ENCODE measurements at regions not wholly inside any gene's neighbourhood (a gene's known extent, or its start where the extent isn't known, plus 50 kb on each side); places are given as distances from the start of the nearest gene placed in this dataset.

DNA sequence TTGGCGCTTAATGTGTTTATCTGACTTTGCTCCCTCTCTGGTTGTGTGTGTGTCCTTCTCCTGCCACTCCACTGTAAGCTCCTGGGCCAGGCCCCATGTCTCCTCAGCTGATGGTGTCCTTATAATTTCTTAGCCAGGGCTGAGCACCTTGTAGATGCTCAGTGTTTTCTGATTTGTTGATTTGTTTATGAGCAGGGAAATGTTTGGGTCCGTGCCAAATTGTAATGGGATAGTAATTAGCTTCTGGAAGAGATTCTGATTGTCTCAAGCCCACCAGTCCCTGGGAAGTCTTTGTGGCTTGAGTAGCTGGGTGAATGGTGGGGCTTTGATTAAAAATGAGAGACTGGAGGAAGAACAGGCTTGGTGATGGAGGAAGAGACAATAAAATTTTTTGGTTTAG, 270.5 kb downstream of the MYCN start:
- Histone ChIP-seq H3K4me1 (ENCODE audit: insufficient read depth, low read length) (no peaks in the 10 kb centered on the region), H3K9me3 (ENCODE audit: insufficient read depth, low read depth, low read length) (peaks cover 17% of the 10 kb centered on the region; the same call in 1 of the 2 replicates), H3K4me3 (ENCODE audit: low read length) (no peak overlapping the region), H3K36me3 (ENCODE audit: insufficient read depth, low read length) (no peaks in the 10 kb centered on the region), H3K27ac (ENCODE audit: low read depth, low read length) (no peak overlapping the region), H3K27me3 (ENCODE audit: insufficient read depth, low read length) (no peaks in the 10 kb centered on the region), H3K9ac (ENCODE audit: low read depth, low read length) (no peak overlapping the region)
- WGBS = 96% methylated on average over 2 of the region's 2 CpGs

DNA sequence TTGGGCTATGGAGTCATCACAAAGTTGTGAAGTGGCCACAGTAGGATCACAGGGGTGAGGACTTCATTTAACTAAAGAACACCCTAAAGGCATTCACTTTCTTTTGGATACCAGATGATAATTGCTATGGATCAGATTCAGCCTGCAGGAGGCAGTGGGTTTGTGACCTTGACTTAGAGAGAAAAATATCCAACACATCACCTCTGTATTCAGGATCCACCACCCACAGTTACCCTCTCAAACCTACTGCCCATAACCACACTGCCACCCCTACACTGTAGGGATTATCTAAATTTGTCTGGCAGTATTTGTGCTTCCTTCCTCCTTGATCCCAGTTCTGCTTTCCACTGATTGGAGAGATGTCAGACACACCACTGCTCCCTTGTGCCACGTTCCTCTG, 269.4 kb downstream of the MYCN start:
- 92% methylated on average over 1 of the region's 1 CpG for WGBS
- no peaks in the 10 kb centered on the region for H3K36me3 ChIP-seq (ENCODE audit: insufficient read depth, low read length)
- H3K9ac ChIP-seq (ENCODE audit: low read depth, low read length) = no peak overlapping the region
- H3K27me3 ChIP-seq (ENCODE audit: insufficient read depth, low read length) = no peaks in the 10 kb centered on the region
- H3K4me3 ChIP-seq (ENCODE audit: low read length) = no peak overlapping the region
- no peaks in the 10 kb centered on the region for H3K4me1 ChIP-seq (ENCODE audit: insufficient read depth, low read length)
- peaks cover 17% of the 10 kb centered on the region; the same call in 1 of the 2 replicates for H3K9me3 ChIP-seq (ENCODE audit: insufficient read depth, low read depth, low read length)
- no peak overlapping the region for H3K27ac ChIP-seq (ENCODE audit: low read depth, low read length)

DNA sequence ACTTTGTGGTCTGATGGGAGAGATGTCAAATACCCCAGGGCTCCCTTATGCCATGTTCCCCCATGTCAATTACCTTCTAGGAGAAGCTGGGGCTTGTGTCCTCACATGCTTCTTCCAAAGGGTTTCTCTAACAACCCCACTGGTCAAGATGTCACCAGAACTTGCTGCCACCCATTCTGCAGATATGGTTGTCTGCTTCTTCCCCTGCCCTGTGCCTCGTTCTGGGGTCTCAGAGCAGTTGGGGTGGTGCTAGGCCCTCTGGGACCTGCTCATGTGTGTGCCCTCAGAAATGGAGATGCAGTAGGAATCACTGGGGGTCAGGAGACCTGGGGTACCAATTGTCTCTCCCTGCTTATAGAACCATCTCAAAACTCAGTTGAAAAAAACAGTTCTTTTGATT, 268.6 kb downstream of the MYCN start:
- Histone ChIP-seq H3K9ac (ENCODE audit: low read depth, low read length) (no peak overlapping the region), H3K4me1 (ENCODE audit: insufficient read depth, low read length) (no peaks in the 10 kb centered on the region), H3K27me3 (ENCODE audit: insufficient read depth, low read length) (no peaks in the 10 kb centered on the region), H3K4me3 (ENCODE audit: low read length) (no peak overlapping the region), H3K9me3 (ENCODE audit: insufficient read depth, low read depth, low read length) (peaks cover 17% of the 10 kb centered on the region; the same call in 1 of the 2 replicates), H3K27ac (ENCODE audit: low read depth, low read length) (no peak overlapping the region), H3K36me3 (ENCODE audit: insufficient read depth, low read length) (no peaks in the 10 kb centered on the region)
- WGBS = 90% methylated on average over 1 of the region's 1 CpG

DNA sequence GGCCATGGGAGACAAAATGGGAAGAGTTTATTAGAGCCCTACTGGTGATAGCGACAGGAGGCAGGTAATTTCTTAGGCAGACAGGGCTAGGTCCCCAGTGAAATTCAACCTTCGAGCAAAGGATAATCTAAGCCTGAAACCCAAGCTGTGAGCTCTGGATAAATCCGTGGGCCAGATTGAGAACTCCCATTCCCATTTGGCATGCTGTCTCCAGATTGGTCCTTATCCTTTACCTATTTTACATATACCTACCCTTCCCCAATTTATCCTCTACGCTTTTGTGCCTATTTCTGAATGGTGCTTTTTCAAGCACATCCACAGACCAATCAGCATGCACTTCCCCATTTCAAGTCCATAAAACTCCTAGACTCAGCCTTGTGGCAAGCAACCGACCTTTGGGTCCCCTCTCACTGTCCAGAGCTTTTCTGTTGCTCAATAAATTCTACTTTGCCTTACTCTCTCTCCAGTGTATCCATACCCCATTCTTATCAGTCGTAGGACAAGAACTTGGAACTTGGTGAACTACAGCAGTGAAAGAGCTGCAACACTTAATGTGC, 268.0 kb downstream of the MYCN start:
- WGBS = 78% methylated on average over 5 of the region's 6 CpGs
- H3K4me3 ChIP-seq (ENCODE audit: low read length) = no peak overlapping the region

DNA sequence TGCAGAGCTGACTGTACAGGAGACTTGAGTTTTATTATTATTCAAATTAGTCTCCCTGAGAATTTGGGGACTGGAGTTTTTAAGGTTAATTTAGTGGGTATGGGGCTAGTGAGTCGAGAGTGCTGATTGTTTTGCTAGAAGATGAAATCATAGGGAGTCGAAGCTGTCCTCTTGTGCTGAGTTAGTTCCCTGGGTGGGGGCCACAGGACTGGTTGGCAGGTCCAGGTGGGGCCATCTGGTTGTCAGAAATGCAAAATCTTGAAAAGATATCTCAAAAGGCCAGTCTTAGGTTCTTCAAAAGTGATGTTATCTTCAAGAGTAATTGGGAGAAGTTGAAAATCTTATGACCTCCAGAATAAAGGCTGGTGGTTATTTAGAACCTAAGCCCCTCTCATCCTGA, 267.3 kb downstream of the MYCN start:
- Histone ChIP-seq H3K27me3 (ENCODE audit: insufficient read depth, low read length) (no peaks in the 10 kb centered on the region), H3K4me1 (ENCODE audit: insufficient read depth, low read length) (no peaks in the 10 kb centered on the region), H3K9me3 (ENCODE audit: insufficient read depth, low read depth, low read length) (peaks cover 17% of the 10 kb centered on the region; the same call in 1 of the 2 replicates), H3K4me3 (ENCODE audit: low read length) (no peak overlapping the region), H3K36me3 (ENCODE audit: insufficient read depth, low read length) (no peaks in the 10 kb centered on the region), H3K9ac (ENCODE audit: low read depth, low read length) (no peak overlapping the region), H3K27ac (ENCODE audit: low read depth, low read length) (no peak overlapping the region)
- WGBS = 89% methylated on average over 2 of the region's 2 CpGs

More for the DNA sequence above, 268.0 kb downstream of the MYCN start:
- no peaks in the 10 kb centered on the region for H3K27me3 ChIP-seq (ENCODE audit: insufficient read depth, low read length)
- no peaks in the 10 kb centered on the region for H3K36me3 ChIP-seq (ENCODE audit: insufficient read depth, low read length)
- no peaks in the 10 kb centered on the region for H3K4me1 ChIP-seq (ENCODE audit: insufficient read depth, low read length)
- H3K9me3 ChIP-seq (ENCODE audit: insufficient read depth, low read depth, low read length) = peaks cover 17% of the 10 kb centered on the region; the same call in 1 of the 2 replicates
- H3K27ac ChIP-seq (ENCODE audit: low read depth, low read length) = no peak overlapping the region
- no peak overlapping the region for H3K9ac ChIP-seq (ENCODE audit: low read depth, low read length)

DNA sequence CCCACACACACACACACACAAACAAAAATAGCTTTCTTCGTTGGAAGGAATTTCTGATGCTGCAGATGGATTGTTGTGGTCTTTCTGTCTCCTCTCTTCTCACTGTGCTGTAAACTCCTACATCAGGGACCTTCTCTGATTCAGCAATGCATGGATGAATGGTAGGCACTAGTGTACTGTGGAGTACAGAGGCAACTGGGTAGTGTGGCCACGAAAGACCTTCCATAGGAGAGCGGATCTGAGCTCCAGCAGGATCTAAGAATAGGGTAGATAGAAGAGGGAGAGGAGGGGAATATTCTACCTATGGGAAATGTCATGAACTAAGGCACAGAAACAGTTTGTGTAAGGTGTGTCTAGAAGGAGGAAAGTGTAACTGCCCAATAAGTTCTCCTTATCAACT, 266.8 kb downstream of the MYCN start:
- Histone ChIP-seq H3K4me1 (ENCODE audit: insufficient read depth, low read length) (no peaks in the 10 kb centered on the region), H3K27ac (ENCODE audit: low read depth, low read length) (no peak overlapping the region), H3K9ac (ENCODE audit: low read depth, low read length) (no peak overlapping the region), H3K9me3 (ENCODE audit: insufficient read depth, low read depth, low read length) (peaks cover 17% of the 10 kb centered on the region; the same call in 1 of the 2 replicates), H3K4me3 (ENCODE audit: low read length) (no peak overlapping the region), H3K36me3 (ENCODE audit: insufficient read depth, low read length) (no peaks in the 10 kb centered on the region), H3K27me3 (ENCODE audit: insufficient read depth, low read length) (no peaks in the 10 kb centered on the region)
- 87% methylated on average over 2 of the region's 3 CpGs for WGBS

DNA sequence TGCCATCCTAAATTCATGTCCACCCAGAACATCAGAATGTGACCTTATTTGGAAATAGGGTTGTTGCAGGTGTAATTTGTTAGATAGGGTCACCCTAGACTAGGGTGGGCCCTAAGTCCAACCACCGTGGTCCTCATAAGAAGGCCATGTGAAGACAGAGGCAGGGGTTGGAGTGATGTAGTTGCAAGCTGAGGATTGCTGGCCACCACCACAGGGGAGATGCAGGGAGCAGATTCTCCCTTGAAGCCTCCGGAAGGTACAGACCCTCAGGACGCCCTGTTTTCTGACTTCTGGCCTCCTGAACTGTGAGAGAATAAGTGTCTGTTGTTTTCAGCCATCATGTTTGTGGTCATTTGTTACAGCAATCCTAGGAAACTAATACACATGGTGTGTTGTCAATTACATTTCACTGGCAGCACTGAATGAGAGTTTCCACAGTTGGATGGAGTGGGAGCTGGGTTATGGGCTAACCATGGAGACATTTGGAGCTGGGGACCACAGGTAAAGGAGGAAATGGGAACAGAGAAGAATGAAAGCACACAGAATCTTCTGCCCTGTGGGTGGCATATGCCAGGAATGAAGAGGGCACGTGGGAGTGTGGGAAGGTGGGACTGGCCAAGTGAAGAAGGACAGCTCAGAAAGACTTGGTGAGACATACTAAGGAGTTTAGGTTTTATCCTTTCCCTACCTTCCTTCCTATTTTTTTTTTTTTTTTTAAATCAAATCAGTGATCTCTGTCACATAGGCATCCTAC, 266.0 kb downstream of the MYCN start:
- Histone ChIP-seq H3K9ac (ENCODE audit: low read depth, low read length) (no peak overlapping the region), H3K9me3 (ENCODE audit: insufficient read depth, low read depth, low read length) (peaks cover 16% of the 10 kb centered on the region; the same call in 1 of the 2 replicates), H3K4me1 (ENCODE audit: insufficient read depth, low read length) (no peaks in the 10 kb centered on the region), H3K4me3 (ENCODE audit: low read length) (no peak overlapping the region), H3K36me3 (ENCODE audit: insufficient read depth, low read length) (no peaks in the 10 kb centered on the region), H3K27me3 (ENCODE audit: insufficient read depth, low read length) (no peaks in the 10 kb centered on the region), H3K27ac (ENCODE audit: low read depth, low read length) (no peak overlapping the region)
- WGBS = 70% methylated on average over 4 of the region's 4 CpGs

DNA sequence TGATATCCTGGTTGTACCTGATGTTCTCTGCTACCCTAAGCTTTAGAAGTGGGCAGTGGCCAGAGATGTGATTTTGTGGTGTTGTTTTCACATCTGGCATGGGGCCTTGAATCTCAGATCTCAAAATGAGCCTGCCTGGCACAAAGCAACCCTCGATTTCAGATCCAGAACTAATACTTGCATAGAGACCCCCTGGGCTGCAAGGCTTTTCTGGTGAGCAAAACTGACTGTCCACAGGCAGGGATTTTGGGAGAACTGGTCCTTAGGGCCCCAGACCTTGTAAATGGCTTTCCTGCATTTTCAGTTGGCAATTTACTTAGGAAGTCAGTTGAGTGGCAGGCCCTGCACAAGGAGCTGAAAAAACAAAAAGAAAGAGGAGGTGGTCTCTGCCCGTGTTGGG, 265.3 kb downstream of the MYCN start:
- H3K4me1 ChIP-seq (ENCODE audit: insufficient read depth, low read length) = no peaks in the 10 kb centered on the region
- no peak overlapping the region for H3K27ac ChIP-seq (ENCODE audit: low read depth, low read length)
- 90% methylated on average over 2 of the region's 2 CpGs for WGBS
- no peak overlapping the region for H3K9ac ChIP-seq (ENCODE audit: low read depth, low read length)
- no peaks in the 10 kb centered on the region for H3K36me3 ChIP-seq (ENCODE audit: insufficient read depth, low read length)
- H3K4me3 ChIP-seq (ENCODE audit: low read length) = no peak overlapping the region
- H3K9me3 ChIP-seq (ENCODE audit: insufficient read depth, low read depth, low read length) = peaks cover 13% of the 10 kb centered on the region; the same call in 1 of the 2 replicates
- H3K27me3 ChIP-seq (ENCODE audit: insufficient read depth, low read length) = no peaks in the 10 kb centered on the region

DNA sequence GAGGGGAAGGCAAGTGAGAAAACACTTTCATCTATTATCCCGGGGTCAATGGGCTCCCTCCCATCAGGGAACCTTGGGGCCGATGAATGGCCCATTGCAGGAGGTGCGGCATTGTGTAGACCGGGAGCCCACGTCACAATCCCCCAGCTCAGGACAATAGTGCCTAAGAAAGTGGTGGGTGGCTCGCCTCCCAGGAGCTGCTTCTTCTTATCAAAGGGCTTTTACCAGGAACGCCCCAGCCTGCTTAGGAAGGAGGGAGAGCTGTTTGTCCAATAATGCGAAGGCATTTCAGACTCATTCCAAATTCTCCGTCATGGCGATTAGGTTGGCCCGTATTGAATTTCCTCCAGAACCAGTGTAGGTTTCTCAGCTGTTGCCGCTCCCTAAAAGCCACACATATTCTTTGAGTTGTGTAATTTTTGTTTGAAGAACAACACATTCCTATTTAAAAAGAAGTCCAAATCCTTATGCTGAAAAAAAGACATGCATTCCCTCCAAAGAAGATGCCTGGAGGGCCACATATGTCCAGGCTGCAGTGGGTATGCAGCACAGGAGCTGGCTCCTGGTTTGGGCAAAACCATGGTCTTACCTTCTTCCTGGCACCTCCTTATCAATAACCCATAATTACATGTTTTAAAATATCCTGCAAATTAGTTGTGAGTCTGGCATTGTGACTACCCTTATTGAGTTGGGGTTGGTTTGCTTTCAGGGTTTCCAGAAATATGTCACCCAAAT, 264.7 kb downstream of the MYCN start:
- no peaks in the 10 kb centered on the region for H3K4me1 ChIP-seq (ENCODE audit: insufficient read depth, low read length)
- H3K9me3 ChIP-seq (ENCODE audit: insufficient read depth, low read depth, low read length) = peaks cover 13% of the 10 kb centered on the region; the same call in 1 of the 2 replicates
- no peaks in the 10 kb centered on the region for H3K36me3 ChIP-seq (ENCODE audit: insufficient read depth, low read length)
- H3K9ac ChIP-seq (ENCODE audit: low read depth, low read length) = no peak overlapping the region
- H3K27ac ChIP-seq (ENCODE audit: low read depth, low read length) = no peak overlapping the region
- WGBS = 83% methylated on average over 12 of the region's 12 CpGs
- no peaks in the 10 kb centered on the region for H3K27me3 ChIP-seq (ENCODE audit: insufficient read depth, low read length)
- H3K4me3 ChIP-seq (ENCODE audit: low read length) = no peak overlapping the region

DNA sequence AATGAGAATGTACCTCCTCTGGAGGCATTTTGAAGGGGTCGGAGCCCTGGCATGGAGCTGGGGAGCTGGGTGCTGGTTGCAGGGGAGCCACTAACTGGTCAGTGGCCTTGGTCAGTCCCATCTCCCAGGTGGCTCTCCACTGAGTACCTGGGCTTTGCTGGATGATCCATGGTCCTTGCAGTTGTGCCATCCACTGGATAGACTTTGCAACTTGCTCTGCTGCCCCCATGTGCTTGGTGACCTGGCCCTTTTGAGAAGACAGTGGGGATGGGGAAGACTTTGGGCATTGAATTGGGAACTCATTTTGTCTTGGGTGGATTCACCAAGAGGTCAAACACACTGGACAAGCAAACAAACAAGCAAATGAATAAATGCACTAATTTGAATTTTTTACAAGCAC, 263.9 kb downstream of the MYCN start:
- 98% methylated on average over 1 of the region's 1 CpG for WGBS
- H3K36me3 ChIP-seq (ENCODE audit: insufficient read depth, low read length) = no peaks in the 10 kb centered on the region

DNA sequence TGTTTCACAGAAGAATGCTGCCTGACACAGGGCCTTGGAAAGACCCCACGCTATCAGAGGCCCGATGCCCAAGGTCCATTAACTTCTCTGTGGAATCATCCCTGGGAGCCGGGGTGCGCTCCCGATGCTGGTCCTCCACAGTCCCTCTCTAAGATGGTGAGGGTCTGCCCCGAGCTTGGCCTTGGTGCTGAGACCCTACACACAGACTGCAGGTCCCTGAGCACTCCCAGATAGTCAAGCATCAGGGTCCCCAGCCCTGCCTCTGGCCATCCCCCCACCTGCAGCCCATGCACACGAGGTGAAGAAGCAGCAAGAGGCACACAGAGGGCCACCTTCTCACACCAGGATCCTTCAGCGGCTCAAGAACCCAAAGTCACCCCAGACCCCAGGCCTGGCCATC, 263.3 kb downstream of the MYCN start:
- Histone ChIP-seq H3K9ac (ENCODE audit: low read depth, low read length) (no peak overlapping the region), H3K27ac (ENCODE audit: low read depth, low read length) (no peak overlapping the region), H3K4me1 (ENCODE audit: insufficient read depth, low read length) (no peaks in the 10 kb centered on the region), H3K9me3 (ENCODE audit: insufficient read depth, low read depth, low read length) (peaks cover 11% of the 10 kb centered on the region; the same call in 1 of the 2 replicates), H3K36me3 (ENCODE audit: insufficient read depth, low read length) (no peaks in the 10 kb centered on the region), H3K4me3 (ENCODE audit: low read length) (no peak overlapping the region), H3K27me3 (ENCODE audit: insufficient read depth, low read length) (no peaks in the 10 kb centered on the region)
- 94% methylated on average over 8 of the region's 8 CpGs for whole genome bisulfite sequencing

More for the DNA sequence above, 263.9 kb downstream of the MYCN start:
- no peak overlapping the region for H3K9ac ChIP-seq (ENCODE audit: low read depth, low read length)
- H3K4me3 ChIP-seq (ENCODE audit: low read length) = no peak overlapping the region
- peaks cover 13% of the 10 kb centered on the region; the same call in 1 of the 2 replicates for H3K9me3 ChIP-seq (ENCODE audit: insufficient read depth, low read depth, low read length)
- H3K27ac ChIP-seq (ENCODE audit: low read depth, low read length) = no peak overlapping the region
- no peaks in the 10 kb centered on the region for H3K4me1 ChIP-seq (ENCODE audit: insufficient read depth, low read length)
- H3K27me3 ChIP-seq (ENCODE audit: insufficient read depth, low read length) = no peaks in the 10 kb centered on the region
